IPS-NIHi7 (cell line): ENCODE measurements at regions not wholly inside any gene's neighbourhood (a gene's known extent, or its start where the extent isn't known, plus 50 kb on each side); places are given as distances from the start of the nearest gene placed in this dataset.

Experiments
- DNase-seq: peaks from one replicate; pipeline ENCODE4 v3.0.0; 2012; ENCODE audit warnings: mixed read lengths; ENCODE audit errors: extremely low spot score

DNA sequence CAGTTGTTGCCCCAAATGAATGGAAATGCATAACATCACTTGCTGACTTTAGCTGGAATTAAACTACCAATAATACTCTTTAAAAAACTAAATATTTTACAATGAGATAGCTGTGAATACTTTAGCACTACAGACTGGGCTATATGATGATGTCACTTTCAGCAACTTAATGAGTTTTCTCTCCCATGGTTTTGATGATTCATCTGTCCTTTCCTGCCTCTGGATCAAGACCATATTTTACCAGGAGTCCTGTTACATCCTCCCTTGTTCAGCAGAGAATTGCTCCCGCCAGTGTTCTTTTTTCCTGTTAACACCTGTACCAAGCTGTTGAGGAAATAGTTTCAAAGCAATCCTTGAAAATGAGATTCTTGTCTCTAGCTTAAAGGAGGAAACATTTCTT, 543.0 kb downstream of the SPRY1 start:
- no peak for DNase-seq

DNA sequence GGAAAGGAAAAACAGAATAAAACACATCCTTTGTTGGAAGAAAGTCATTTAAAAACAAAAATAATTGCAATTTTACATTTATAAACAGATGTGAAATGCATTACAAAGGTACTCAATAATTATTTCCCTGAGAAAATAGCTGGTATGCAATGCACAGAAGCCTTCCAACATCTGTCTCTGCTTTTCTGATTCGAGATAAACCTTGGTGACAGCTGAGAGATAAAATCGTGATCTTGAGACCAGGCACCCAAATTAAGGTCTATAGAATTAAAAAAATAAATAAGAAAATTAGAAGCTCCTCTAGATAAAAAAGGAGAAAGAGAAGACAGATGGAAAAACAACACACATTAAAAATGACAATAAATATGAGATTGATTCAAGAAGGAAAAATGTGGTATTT, 544.0 kb downstream of the SPRY1 start:
- no peak for DNase-seq

DNA sequence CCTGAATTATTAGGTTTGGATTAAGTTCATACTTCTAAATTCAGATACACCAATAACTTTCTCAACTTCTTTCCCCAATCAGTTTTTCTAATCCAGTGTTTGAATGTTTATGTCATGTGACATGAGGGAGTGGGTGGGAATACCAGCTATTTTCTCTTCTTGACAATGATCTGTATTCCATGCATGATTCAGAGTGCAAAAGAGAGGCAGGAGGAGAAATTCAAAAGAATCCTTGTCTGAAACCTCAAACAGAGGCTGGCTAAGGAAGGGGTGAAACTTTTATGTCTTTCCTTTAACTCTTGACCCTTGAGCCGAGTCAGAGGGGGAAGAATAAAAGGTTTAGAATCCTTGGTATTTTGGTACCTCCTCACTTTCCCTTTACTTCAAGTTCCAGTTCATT, 544.7 kb downstream of the SPRY1 start:
- DNase-seq, result no peak

DNA sequence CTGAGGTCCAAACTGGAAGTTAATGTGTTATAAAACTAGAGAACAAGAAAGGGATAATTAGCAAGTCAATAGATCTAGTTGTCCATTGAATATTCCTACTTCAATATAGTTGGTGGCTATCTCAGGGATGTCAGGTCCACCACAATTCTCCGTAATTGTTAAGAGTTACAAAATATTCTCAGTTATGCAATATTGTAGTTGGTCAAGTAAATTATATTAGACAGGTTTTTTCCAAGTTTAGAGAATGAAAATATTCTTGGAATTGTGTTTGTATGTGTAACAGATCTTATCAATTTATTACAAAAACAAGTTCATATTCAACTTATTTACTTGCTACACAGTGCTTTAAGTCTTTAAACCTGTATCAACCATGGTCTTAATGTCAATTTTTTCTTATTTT, 547.4 kb downstream of the SPRY1 start:
- no peak for DNase-seq

DNA sequence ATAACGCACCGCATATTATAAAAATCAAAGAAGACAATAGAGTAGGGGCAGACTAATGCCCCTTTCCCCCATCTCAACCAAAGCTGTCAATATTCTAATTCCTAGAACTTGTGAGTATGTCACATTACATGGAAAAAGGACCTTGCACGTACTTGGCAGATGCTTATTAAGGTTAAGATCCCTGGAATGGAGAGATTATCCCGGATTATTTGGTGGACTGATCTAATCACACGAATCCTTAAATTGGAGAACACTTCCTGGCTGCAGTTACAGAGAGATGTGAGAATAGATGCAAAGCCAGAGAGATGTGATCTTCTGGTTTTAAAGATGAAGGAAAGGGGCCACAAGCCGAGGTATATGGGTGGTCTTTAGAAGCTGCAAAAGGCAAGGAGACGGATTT, 548.7 kb downstream of the SPRY1 start:
- DNase-seq, result no peak

DNA sequence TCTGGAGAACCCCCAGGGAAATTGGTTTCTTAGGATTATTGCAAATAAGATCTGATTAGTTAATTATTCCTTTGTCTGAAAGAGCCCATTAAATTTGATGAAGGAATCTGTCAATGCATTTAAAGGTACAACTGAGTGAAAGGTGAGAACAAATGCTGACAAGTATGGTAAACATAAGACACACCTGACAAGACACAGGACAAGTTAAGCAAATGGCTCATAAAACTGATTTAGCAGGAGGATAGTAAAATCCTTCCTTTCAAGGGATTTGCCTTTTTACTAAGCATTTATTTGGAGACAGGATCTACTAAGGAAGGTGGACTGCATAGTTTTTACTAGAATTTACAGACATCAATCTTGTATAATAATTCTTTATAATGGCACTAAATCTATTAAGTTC, 553.9 kb downstream of the SPRY1 start:
- DNase-seq, result no peak

DNA sequence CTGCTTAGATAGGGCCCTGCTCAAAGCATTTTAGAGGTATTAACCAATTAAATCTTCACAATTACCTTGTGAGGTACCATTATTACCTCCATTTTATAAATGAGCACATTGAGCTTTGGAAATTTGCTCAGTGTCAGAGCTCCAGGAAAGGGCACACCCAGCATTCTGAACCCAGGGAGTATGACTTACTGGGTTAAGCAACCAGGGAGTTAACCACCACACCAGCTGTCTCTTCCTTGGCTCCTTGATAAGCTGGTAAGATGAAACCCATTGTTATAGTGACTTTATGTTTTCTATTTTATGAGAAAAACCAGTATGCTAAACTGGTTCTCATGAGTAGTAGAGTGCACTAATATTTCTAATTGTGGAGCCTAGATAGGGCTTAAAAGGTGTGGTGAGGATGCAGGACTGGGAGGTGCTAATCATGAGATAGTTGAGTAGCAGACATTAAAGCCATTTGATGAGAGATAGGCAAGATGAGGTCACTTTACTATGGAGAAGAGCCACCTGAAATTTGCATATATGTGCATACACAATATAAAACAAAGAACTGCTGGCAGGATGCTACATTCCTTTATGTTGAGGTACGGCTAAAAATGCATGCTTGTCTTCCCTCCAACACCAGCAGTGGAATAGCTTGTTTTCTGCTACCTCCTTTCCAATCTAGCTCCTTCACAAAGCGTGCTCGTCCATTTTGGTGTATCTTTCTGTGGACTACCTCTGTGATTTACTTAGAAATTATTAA, 556.1 kb downstream of the SPRY1 start:
- DNase-seq, result peak; percentile 47

DNA sequence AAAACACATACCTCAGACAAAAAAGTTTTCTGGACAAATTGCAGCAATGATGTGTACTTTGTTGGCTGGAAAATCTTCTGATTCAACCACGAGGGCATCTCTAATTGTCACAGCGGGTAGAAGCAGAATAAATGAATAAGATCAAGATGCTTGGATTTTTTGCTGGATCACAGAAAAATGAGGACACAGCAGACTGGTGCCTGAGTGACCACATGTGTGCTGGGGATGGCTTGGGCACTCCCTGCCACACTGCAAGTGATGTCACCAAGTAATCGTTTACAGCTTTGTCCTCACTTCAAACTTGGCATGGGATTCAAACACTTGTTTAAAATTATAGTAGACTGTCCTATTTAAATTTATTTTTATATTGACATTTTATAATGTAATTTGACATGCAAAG, 557.0 kb downstream of the SPRY1 start:
- DNase-seq, result no peak

DNA sequence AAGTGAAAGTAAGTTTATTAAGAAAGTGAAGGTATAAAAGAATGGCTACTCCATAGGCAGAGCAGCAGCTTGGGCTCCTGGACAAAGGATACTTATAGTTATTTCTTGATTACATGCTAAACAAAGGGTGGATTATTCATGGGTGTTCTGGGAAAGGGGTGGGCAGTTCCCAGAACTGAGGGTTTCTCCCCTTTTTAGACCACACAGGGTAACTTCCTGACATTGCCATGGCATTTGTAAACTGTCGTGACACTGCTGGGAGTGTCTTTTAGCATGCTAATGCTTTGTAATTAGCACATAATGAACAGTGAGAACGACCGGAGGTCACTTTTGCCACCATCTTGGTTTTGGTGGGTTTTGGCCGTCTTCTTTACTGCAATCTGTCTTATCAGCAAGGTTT, 557.6 kb downstream of the SPRY1 start:
- DNase-seq, result no peak

DNA sequence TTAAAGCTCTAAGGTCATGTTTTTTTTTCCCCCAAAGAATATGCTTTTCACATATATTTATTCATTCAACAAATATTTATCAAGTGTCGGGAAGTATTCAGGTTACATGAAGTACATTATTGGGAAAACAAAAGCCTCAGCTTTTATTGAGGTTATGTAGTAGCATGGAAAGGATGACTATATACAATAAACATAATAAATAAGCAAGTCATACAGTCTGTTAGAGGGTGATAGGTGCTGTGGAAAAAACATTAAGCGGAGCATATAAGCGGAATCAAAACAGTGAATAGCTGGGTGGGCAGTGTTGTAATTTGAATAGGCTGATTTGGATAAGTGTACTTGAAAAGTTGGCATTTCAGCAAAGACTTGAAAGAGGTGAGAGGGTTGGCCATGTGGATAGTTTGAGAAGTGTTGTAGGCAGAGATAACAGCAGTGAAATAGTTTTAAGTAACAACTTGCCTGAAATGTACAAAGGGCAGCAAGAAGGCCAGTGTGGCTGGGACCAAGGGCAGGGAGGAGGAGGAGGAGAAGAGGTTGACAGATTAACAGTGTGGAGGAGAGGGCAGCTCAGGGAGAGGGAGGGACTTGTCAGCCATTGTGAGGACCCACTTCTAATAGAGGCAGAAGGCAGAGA, 558.7 kb downstream of the SPRY1 start:
- no peak for DNase-seq

DNA sequence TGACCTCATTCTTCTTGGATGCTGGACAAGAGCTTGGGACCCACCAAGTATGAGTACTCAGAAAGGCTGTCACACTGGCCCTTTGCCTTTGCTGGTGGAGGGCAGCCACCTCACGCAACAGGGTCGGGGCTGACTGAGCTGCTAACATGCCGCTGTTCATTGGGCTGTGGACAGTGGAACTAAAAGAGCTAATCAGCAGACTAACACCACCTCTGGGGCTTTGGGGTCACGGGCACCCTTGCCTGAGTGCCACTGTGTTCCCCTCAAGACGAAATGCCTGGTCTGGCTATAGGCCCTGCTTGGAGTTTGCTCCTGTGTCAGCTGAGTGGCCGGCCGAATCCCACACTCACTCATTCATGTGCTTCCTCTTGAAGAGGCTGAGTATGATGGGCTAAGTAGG, 559.6 kb downstream of the SPRY1 start:
- no peak for DNase-seq

DNA sequence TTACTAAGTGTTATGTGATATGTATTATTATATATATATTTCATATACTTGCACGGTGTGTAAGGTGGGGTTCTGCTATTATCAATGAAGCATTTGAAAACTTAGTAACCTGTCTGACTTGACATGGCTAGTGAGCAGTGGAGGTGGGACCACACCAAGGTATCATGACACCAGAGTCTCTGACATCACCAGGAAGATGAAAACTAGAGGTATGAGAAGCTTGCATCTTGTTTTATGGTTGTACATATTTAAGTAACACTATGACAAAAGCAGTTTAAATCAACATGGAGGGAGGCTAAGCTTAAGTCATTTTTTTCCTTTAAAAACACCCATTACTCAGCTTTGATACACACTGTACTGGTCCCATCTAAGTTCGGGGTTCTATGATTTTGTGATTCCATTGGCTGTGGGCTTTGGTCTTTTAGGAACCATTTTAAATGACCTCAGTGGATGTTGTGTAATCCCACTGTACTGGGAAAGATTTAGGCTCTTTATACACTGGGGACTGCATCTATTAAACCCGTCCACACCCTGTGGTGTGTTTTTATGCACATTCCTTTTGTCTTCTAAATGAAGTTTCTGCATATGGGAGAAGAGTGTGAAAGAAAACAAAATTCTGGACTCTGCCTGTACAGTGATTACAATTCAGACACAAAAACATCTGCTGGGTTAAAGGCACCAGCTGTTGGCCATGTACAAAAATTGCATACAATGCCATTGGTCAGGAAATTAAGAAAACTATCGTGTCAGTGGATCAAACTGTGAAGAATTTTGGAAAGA, 570.6 kb downstream of the SPRY1 start:
- DNase-seq, result no peak

DNA sequence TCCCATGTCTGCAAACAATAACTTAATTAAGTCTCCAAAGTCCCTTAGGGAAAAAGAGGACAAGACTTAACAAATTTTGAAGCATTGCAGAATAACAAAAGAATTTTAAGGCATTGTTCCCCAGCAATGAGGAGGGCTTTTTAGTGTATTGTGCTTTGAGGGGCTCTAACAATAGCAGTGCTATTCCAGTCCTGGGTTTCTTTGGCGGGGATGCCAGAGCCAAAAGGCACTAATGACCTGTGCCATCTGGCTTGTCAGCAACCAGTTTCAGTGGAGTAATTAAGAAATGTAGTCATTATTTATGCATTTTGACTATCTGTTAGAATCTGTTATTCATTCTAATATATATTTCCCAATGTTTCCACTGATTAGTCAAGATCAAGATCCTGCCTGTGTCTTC, 575.4 kb downstream of the SPRY1 start:
- no peak for DNase-seq

DNA sequence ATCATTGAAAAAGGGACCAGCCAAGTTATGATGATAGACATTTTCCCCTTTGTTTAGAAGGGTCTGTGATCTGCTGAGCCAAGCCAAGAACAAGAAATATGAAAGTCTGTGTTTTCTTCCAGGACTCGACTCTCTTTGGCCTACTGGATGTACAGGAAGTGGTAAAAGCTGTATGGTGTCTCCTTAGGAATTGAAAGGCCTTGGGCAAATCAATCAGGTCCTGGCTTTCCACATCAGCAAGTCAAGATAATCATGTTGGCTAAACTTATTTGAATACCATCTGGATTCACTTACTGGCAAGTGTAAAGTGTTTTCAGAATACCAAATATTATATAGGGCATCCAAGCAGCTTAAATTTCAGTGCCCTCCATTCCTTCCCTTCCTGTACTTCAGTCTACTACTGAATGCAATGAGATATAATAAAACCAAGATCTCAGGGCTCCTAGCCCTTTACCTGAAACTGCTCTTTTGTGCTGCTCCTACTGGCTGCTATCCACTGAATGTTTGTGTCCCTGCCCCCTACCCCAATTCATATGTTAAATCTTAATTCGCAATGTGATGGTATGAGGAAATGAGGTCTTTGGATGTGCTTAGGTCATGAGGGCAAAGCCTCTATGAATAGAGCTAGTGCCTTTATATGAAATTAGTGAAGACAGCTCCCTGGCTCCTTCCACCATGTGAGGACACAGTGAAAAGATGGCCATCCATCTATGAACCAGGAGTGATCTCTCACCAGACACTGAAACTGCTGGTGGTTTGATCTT, 578.0 kb downstream of the SPRY1 start:
- no peak for DNase-seq

DNA sequence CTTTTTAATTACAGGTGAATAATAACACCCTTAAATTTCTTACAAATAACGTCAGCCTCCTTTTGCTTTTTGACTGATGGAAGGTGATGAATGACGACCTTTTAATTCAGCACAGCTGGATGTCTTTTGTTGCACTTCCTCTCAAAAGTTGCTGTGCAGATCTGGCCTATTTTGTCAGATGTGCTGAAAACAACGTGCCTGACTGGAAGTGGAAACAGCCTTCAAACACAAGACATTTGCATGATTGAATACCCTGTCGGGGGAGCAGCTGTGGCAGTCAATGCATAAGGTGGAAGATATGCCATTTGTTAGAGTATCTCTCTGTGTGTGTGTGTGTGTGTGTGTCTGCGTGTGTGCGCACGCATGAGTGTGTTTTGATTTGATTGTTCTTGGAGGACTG, 579.7 kb downstream of the SPRY1 start:
- DNase-seq, result no peak

DNA sequence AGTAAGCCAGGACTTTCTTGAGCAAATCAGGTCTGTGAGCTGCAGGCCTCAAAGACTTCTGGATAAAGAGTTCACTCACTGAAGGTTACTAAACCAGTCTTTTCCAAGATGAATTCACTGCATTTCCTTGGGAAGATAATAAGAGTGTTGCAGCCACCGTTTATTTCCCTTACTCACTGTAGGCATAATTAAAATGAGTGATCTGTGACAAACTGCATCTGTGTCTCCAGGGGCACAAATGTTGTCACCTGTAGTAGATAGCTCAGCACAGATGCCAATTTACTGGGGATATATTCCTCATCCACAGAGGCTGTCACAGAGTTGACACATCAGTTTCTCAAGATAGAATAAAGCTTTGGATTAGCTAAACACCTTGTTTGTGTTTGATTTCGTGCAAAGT, 580.2 kb downstream of the SPRY1 start:
- DNase-seq, result no peak

DNA sequence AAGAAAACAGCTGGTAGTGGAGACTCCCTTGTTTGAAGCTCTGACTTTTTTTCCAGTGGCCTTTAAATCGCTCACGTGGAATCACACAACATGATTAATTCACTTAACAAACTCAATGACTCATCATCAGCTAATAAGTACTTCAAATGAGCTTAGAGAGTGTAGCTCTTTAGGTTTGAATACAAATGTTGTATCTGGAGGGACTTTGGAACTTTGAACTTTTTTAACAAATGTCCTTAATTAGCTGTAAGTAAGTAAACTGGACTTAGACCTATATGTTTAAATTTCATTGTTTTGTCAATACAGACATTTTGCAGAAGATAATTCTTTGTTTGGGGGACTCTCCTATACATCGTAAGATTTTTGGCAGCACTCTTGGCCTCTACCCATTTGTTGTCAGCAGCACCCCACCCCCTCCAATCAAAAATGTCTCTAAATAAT, 581.1 kb downstream of the SPRY1 start:
- DNase-seq, result no peak

DNA sequence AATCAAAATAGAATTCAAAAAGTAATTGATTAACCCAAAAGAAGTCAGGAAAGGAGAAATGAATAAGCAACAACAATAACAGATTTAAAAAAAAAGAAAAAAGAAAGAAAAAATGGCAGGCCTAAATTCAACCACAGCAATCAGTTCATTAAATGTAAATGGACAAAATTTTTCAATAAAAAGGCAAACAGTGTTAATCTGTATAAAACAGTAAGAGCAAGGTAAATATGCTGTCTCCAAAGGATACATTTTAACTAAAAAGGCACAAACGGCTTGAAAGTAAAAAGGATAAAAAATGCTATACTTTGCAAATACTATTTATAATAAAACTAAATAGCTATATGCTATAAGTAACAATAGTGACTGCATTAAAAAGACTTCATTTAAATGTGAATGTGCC, 582.0 kb downstream of the SPRY1 start:
- no peak for DNase-seq

DNA sequence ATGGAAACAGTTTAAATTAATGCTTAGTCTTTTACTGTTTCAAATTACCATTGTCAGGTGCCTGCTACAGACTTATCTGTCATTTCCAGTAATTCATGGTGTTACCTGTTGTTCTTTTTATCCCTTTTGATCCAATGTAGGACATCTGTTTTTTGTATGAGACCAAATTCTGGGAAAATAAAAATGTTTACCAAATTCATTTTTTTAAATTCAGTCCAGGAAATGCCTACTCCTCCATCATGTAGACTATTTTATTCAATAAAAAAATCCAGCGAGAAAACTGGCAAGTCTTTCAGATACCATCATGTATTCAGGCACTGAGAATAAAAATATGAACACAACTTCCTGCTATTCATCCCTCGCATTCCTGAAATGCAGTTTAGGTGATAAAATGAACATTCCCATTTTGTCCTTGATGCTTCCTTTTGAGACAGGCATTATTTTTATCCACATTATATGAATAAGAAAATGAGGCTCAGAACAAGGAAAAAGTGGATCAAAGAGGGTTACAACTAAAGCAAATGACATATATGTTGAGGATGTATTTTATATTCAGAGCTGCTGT, 584.2 kb downstream of the SPRY1 start:
- no peak for DNase-seq

DNA sequence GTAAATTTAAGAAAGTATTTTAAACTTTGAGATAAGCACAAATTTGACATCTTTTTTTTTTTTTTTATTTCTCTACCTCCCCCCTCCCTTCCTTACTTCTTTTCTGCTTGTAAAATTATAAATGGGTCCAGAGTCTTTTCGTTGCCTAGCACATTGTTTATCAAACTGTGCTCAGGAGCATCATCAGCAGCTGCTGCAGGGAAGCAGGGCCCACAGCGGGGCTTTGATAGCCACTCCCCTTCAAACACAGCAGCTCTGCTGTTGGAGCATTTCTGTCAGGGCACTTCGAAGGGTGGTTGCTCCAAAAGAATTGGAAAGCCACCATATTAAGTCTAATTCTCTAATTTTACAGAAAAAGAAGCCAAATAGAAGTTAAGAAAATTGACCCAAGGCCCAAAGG, 588.3 kb downstream of the SPRY1 start:
- no peak for DNase-seq

DNA sequence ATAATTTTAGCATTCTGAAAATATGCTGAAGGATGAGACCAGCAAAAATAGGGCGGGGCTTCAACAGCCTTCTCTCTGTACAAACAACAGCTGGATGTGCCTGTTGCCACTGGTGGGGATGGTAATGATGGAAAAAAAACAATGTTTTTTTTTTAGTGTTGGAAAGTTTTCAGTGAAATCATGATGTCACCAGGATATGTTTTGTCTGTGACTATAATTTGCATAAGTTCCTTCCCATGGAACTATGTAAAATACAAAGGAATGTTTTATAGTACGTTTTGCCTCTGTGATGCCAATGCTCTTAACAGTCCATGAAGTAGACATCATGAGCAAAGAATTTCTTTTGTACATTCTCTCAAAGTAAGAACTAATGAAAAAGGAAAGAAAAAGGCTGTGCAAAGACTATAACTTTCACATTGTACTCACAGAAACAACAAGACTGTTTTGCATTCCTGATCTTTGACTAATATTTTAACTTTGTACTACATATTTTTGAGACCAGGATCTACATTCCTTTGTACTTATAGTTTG, 589.7 kb downstream of the SPRY1 start:
- no peak for DNase-seq

DNA sequence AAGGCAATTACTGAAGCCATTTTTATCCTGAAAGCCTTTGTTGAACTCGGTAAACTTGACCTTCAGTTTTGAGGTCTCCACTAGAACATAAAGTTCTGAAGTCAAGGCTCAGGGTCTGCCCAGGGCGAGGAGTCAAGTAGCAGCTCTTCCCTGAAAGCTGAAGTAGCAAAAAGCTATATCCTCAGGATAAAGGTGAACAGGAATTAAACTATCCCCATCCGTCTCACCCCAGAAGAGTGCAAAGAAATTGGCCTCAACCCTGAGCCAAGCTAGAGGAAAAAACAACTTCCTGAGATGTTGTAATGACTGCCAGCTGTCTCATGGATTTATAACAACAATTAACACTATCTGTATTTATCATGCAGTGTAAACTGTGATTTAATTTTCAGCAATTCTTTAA, 590.8 kb downstream of the SPRY1 start:
- DNase-seq, result no peak
